Activated CD8-positive, alpha-beta T cell treated with anti-CD3 and anti-CD28 coated beads for 36 hours (primary cell): ENCODE measurements at regions not wholly inside any gene's neighbourhood (a gene's known extent, or its start where the extent isn't known, plus 50 kb on each side); places are given as distances from the start of the nearest gene placed in this dataset.

Source experiments
- ATAC-seq: fragments of 200-7000 bp; cut with Tn5 transposase; one replicate; pipeline ENCODE4 v1.10.0; 2021; ENCODE audit warnings: mild to moderate bottlenecking, moderate library complexity
- CTCF ChIA-PET: fragments of 350-600 bp; sonication (Branson Sonifier 250); formaldehyde crosslinking; loops from one replicate; lab custom pipeline; 2021; ENCODE audit warnings: antibody characterized with exemption; lab: Charles Lee
- POLR2A ChIA-PET: fragments of 350-600 bp; sonication (Branson Sonifier 250); formaldehyde crosslinking; loops from one replicate; lab custom pipeline; 2021; ENCODE audit warnings: antibody characterized with exemption; lab: Charles Lee
- DNase-seq: peaks from one replicate; pipeline ENCODE4 v3.0.0-alpha.2; 2020
- H3K27ac Mint-ChIP-seq: one replicate; pipeline ENCODE4 v1.8.0; 2021; ENCODE audit warnings: mild to moderate bottlenecking, mixed read lengths
- H3K27me3 Mint-ChIP-seq: one replicate; pipeline ENCODE4 v1.8.0; 2021; ENCODE audit warnings: mixed read lengths
- H3K36me3 Mint-ChIP-seq: one replicate; pipeline ENCODE4 v1.8.0; 2021; ENCODE audit warnings: low read depth, mixed read lengths
- H3K4me1 Mint-ChIP-seq: one replicate; pipeline ENCODE4 v1.8.0; 2021; ENCODE audit warnings: low read depth, mixed read lengths
- H3K4me3 Mint-ChIP-seq: one replicate; pipeline ENCODE4 v1.8.0; 2021; ENCODE audit warnings: mild to moderate bottlenecking, moderate library complexity, mixed read lengths
- H3K9me3 Mint-ChIP-seq: one replicate; pipeline ENCODE4 v1.8.0; 2021; ENCODE audit warnings: mixed read lengths
- CTCF ChIP-seq: fragments of 200-600 bp; IDR thresholded peaks from one replicate; pipeline ENCODE4 v1.8.0; 2022; ENCODE audit warnings: antibody characterized with exemption, mild to moderate bottlenecking
- intact Hi-C: fragments of 100-400 bp; cut with micrococcal nuclease; formaldehyde crosslinking; loops from one replicate; pipeline ENCODE4 v1.10.0; 2022

- TF ChIP-seq CTCF = no peak
- Mint-ChIP-seq H3K4me3 (no peak overlapping the region), H3K36me3 (no peaks in the 10 kb centered on the region), H3K4me1 (peaks cover 5% of the 10 kb centered on the region), H3K27me3 (peaks cover 2% of the 10 kb centered on the region), H3K9me3 (no peaks in the 10 kb centered on the region), H3K27ac (no peak overlapping the region)
- no peak for ATAC-seq
- no peak for DNase-seq
- CTCF ChIA-PET = no interaction called here
- intact Hi-C loops = no loop called here
- POLR2A ChIA-PET = no interaction called here
Observed at GRCh38 chr15:38814891-38815290, 250.3 kb upstream of the RASGRP1 start.

- Mint-ChIP-seq H3K4me3 (no peak overlapping the region), H3K27me3 (peaks cover 2% of the 10 kb centered on the region), H3K9me3 (no peaks in the 10 kb centered on the region), H3K27ac (no peak overlapping the region), H3K36me3 (no peaks in the 10 kb centered on the region), H3K4me1 (peaks cover 5% of the 10 kb centered on the region)
- peak; percentile 98 for TF ChIP-seq CTCF
- DNase-seq (peak; percentile 92), ATAC-seq (peak; percentile 99)
- ChIA-PET POLR2A (no interaction called here), CTCF (interaction anchor here (0.7 to 2.0 kb wide), 18 partner anchors 8 to 939 kb away, joined by 3 to 15 read pairs (median 4); no protein-coding TSS in a partner anchor)
- intact Hi-C loops = no loop called here
Observed at GRCh38 chr15:38817427-38818156, 253.0 kb upstream of the RASGRP1 start.

- Mint-ChIP-seq H3K4me3 (no peak overlapping the region), H3K36me3 (no peaks in the 10 kb centered on the region), H3K4me1 (peaks cover 5% of the 10 kb centered on the region), H3K27ac (no peak overlapping the region), H3K9me3 (no peaks in the 10 kb centered on the region), H3K27me3 (peaks cover 2% of the 10 kb centered on the region)
- TF ChIP-seq CTCF = no peak
- ATAC-seq (no peak), DNase-seq (no peak)
- CTCF ChIA-PET = no interaction called here
- intact Hi-C loops = no loop called here
- POLR2A ChIA-PET = no interaction called here
Observed at GRCh38 chr15:38818157-38818790, 253.7 kb upstream of the RASGRP1 start.

GRCh38 chr15:38819387-38819950 lies 254.9 kb upstream of the RASGRP1 start:
- ATAC-seq (no peak), DNase-seq (no peak)
- Mint-ChIP-seq H3K27ac (no peak overlapping the region), H3K4me3 (no peak overlapping the region), H3K4me1 (peaks cover 5% of the 10 kb centered on the region), H3K9me3 (no peaks in the 10 kb centered on the region), H3K36me3 (no peaks in the 10 kb centered on the region), H3K27me3 (peaks cover 2% of the 10 kb centered on the region)
- no peak for TF ChIP-seq CTCF
- ChIA-PET POLR2A (no interaction called here), CTCF (interaction anchor here (0.7 kb wide), 2 partner anchors 112 to 353 kb away, joined by 3 to 5 read pairs; no protein-coding TSS in a partner anchor)
- intact Hi-C loops = no loop called here

GRCh38 chr15:38823263-38823662 lies 258.6 kb upstream of the RASGRP1 start:
- ChIA-PET CTCF (interaction anchor here (1.2 kb wide), 1 partner anchor 212 kb away, joined by 3 read pairs; no protein-coding TSS in a partner anchor), POLR2A (interaction anchor here (0.6 kb wide), 1 partner anchor 348 kb away, joined by 3 read pairs; no protein-coding TSS in a partner anchor)
- Mint-ChIP-seq H3K9me3 (no peaks in the 10 kb centered on the region), H3K4me3 (no peak overlapping the region), H3K27ac (no peak overlapping the region), H3K27me3 (peaks cover 4% of the 10 kb centered on the region), H3K4me1 (no peaks in the 10 kb centered on the region), H3K36me3 (no peaks in the 10 kb centered on the region)
- TF ChIP-seq CTCF = no peak
- intact Hi-C loops = no loop called here
- DNase-seq (no peak), ATAC-seq (no peak)
